NCI-H1105 treated with DMSO at 0.1 percent for 48 hours (cell line): ENCODE measurements at regions not wholly inside any gene's neighbourhood (a gene's known extent, or its start where the extent isn't known, plus 50 kb on each side); places are given as distances from the start of the nearest gene placed in this dataset.

ENCODE experiments used
- DNase-seq: peaks from one replicate; lab custom pipeline; 2025; lab: John Stamatoyannopoulos, UW

DNA sequence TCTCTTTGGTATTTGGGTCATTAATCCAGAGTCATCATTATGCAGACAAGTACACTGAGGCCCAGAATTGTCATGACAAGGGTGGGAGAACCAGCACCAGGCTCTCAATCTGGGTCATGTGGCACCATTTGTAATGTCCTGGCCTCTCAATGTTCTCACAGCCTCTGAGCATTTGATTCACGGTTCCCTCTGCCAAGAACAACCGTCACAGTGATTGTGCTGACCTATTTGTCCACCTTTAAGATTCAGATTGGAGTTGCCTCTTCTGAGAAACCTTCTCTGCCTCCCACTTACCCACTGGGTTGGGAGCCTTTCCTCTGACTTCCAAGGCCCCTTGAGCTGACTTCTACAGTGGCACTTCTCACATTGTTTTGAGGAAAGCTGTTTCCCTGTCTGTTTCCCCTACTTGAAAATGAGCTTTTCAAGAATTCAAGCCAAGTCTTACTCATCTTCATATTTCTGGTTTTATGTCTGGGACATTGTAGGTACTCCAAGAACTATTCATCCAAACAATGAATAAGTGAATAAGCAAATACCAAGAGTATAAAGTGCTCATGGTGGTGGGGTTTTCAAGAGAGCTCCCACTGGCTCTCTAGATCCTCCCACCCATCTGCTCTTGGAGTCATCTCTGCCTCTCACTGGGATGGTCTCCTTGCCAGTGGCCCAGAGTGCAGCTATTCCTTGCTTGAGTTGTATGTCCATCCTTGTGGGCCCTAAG, 126.4 kb upstream of the E2F8 start:
- DNase-seq, result no peak

DNA sequence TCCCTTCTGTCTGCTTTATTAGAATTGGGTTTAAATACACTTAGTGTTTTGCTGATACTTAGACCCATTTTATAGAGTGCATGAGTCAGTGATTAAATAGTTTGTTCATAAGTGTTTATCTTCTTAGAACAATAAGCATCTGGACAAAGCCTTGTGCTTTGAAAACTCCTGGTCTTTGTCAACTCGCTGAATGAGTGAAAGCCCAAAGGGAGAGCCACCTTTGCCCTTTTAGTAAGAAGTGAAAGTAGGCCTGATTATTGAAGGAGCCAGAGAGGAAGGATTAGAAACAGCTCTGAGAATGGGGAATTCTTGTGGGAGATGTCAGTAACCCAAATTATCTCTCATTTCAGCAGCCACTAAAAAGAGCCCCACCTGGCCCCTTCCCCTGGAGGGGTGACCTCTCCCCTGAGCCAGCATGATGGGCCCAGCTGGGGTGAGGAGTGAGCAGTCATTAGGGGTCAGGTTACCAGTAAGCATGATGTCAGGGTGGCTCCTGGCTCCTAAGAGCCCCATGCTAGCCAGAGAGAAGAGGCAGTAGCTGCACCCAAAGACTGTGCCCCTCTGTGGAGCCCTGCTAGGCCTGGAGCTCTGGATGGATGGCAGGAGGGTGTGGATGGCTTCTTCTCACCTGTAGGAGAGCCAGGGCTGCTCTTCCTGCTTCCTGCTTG, 125.1 kb upstream of the E2F8 start:
- no peak for DNase-seq

DNA sequence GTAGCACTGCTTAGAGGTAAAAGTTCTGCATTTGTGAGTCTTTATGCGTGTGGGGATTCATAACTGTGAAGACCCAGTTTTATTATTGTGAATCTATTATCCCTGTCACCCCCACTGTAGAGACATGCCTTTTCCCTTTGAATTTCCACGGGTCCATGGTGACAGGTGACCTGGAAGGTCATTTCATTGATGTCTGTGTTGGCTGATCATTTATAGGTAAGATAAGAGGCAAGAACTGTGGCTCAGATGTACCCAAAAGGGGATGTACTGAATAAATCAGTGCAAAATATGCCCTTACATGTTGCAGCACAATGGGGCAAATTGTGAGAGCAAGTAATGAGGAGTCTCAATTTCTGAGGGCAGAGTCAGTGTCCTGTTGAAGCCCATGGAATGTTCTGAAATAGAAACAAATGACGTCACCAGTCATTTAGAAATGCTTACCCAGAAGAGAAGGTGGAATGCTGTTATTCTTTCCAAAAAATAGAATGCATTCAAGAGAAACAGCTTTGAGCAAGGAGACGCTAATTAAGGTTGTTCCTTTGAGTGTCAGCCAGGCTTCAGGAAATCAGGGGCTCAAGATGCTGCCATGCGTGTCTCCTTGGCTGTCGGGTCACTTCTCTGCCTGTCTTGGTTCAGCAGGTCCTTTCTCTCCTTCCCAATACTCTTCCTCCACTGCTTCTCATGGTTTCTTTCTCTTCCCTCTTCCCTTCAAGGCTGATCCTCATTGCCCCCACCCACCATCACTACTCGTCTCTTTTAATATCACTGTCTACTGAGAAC, 118.7 kb upstream of the E2F8 start:
- DNase-seq, result no peak

DNA sequence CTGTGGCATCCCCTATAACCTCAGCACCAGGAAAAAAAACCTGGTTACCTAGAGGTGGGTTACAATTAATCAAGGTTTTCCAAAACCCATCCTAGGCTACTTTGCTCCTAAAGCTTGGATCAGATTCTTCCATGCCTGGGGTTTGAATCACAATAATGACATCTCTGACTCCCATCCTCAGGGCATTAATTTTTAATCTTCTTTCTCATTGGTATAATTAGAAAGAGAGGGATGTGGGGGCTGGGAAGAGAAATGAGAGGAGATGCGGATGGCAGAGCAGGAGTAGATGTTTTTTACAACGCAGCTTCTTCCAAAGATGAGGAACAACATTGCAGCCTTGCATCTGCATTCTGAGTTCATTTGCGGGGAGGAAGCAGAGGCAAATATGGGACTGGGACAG, 117.2 kb upstream of the E2F8 start:
- DNase-seq, result no peak

DNA sequence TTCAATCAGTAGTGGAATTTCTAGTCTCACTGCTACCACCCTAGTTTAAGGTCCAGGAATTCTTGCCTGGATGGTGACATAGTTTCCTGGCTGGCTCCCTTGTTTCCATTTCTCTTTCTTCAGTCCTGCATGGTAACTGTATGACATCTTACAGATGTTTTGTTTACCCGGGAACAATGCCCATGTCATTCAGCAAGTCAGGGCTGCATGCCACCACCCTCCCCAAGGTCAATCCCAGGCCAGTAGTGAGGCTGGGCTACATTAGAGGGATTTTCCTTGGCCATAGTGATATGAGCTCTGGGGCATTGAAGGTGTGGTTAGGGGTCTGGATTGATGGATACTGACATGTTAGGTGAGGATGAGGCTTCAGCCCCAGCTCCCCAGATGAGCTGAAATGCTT, 114.9 kb upstream of the E2F8 start:
- DNase-seq, result no peak

DNA sequence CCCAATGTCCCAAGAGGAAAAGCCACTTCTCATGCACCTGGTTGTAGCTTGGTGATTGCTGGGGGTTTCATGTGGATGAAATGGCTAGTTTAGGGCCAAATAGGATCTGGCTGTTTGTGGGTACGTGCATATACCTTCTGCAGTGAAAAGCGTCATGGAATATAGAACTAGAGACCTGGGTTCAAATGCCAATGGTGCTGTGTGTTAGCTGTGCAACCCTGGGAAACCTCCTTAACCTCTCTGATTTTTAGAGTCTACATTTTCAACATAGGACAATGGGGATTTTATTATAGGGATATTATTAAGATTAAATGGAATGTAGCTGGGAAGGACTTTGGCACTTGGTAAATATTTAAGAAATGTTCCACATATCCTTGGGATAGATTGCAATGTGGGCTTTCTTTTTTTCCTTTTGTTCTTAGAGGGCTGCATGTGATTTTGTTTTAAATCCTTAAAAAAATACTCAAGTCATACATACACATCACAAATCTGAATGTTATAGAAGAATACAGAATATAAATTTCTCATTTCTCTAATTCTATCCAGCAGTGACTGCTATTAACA, 112.6 kb upstream of the E2F8 start:
- no peak for DNase-seq

DNA sequence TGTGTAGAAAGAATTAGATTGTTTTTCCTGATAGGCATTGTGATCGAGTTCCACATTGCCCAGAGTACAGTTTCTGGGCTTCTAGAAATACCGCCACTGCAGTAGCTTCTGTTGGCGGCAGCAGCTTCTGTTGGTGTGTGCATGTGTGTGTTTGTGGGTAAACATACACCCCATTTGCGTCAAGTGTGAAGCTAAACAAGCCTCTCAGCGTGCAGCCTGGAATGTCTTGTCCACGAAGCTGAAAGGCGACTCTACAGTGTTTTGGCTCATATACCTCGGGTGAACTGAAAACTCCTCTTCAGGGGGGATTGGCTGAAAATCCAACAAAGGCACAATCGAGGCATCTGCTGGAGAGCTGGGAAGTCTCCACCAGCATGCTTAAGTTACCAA, 112.0 kb upstream of the E2F8 start:
- DNase-seq, result no peak

DNA sequence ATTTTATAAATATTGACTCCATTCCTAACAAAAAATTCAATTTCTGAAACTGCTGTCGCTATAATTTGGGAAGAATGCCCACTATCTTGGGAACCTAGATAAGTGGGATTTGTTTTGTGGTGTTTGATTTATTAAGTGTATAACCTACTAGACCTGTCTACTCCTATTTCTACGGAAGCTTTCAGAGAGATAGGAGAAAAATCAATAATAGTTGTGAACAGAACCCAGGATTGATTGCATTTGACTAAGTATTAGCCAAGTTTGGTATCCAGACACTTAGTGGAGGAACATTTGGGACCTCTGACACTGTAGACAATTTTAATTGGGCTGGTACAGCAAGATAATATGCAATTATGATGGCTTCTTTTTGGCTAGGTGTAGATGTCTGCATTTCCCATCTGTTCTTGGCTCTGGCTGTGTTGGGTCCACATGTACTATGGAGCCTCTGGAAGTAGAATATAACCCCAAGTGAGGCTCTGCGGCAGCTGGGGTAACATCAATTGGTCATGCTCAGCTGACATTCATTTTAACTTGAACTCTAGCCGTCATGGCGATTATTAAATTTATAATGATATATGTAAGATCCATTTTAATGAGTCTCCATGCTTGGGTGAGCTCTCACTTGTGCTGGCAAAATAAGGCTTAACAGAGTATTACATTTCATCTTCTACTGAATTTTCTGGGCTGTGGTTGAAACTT, 111.5 kb upstream of the E2F8 start:
- DNase-seq, result no peak

DNA sequence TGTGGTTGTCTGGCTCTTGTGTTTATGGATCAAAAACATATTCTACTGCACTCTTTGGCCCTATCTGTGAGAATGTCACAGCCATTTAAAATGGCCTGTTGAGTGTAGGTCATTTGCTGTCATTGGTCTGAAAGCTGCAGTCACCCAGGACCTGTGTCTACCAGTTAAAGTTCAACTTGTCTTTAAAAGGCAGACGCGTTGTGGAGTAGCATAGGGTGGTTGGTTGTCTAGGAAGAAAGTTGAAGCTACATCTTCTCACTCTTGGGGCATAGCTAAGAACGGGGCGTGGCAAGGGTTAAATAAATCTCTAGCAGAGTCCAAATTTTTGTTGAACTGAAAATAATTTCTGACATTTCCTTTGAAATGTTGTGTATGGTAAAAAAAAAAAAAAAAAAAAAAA, 110.7 kb upstream of the E2F8 start:
- no peak for DNase-seq

DNA sequence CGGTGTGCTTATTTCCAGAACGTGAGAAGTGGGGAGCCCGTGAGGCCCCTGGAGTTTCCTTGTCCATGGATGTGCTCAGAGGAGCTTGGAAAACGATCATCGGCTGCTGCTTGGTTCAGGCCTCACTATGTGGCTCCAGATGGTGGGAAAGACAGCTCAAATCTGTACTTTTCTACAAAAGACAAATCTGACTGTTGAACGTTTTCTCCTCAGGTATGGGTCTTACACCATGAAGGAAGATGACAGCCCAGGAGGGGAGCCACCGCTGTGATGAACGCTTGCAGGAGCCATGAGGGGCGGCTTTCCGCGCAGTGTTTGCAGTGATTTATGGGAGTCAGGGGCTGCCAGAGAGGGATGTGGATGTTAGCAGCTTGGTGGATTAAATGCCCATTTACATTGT, 109.4 kb upstream of the E2F8 start:
- no peak for DNase-seq

DNA sequence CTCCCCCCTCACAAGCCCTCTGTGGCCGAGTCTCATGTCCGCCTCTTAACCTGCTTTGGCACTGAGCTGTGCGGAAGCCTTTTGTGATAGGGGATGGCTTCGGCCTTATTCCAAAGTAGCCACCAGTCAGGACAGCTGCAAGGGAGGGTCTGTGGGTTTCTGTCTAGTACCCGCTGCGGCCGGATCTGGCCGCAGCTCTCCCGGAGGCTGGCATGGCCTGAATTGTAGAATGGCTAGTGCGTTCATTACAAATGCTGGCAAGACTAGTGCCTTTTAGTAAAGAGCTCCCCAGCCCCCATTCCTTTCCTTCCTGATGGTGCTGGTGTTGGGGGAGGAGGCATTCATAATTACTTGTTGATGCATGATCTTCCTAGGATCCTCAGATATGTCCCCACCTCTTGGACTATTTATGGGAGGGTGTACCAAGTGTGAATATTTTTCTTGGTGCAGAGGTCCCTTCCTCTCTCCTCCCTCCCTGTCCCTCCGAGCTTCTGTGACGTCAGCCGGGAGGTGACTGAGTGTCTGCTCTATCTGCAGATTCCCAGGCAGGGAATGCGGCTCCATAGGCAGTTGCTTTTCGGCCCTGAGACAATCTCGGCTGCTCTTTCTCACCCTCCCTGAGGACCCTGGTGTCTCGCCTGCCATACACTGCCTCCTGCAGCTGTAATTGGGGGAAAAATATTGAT, 108.7 kb upstream of the E2F8 start:
- no peak for DNase-seq

DNA sequence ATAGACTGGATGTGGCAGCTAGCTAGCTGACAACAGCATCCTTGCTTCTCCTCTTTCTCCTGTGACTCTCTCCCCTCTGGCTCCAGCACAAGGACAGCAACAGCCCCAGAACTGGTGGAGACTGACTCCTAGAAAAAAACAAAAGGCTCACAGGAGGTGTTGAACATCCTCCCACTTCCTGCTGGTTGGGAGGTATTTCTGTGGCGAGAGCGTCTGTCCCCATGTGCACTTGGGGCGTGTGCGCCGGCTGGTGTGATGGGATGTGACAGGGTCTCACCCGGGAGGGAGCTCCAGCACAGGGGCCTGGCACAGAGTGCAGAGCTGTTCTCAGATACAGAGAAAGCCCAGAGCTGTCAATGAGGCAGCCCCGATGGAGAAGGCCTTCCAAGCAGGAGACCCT, 107.2 kb upstream of the E2F8 start:
- DNase-seq, result no peak

DNA sequence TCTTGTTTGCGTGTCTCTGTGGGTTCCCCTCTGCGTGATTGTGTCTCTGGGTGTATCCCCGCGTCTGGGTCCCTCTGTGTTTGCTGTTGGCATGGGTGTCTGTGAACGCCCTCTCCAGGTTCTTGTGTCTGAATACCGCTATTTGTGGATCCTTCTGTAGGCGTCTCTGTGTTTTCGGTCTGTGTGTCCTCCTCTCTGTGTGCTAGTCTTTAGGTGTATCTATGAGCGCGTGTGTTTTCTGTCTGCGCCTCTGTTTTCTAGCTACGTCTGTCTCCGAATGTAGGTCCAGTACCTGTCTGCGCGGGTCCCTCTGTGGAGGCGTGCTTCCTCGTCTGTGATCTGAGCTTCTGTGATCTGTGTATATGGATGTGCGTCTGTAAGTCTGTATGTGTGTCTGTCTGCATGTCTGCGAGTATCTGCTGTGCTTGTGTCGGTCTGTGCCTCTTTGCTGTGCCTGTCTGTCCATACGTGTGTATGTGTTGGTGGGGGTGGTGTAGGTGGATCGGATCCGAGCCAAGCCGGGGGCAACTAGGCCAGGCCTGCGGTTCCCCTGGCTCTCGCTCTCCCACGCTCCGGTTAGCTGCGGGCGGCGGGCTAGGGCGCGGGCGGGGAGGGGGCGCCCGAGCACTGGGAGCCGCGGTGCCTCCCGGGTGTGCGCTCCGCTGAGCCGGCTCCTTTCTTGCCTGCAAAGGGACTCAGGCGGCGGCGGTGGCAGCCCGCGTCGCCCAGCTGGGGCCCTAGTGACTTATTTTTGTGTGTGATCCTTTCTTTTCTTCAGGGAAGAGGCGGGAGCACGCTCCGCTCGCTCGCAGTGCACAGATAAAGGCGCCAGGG, 105.3 kb upstream of the E2F8 start:
- peak; percentile 74 for DNase-seq

DNA sequence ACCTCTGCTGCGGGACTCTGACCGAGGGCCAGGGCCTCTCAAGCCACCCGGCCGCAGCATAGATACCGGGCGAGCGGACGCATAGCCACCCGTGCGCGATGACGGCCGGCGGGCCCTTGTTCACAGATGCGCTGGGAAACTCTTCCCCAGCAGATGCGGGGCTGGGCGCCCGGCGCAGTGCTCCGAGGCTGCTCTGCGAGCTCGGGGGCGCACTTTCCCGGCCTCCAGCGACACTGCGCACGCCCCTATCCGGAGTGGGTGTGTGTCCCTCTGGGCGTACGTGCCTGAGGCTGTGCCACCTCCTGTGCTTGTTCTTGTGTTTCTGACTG, 104.7 kb upstream of the E2F8 start:
- DNase-seq, result peak; percentile 62

DNA sequence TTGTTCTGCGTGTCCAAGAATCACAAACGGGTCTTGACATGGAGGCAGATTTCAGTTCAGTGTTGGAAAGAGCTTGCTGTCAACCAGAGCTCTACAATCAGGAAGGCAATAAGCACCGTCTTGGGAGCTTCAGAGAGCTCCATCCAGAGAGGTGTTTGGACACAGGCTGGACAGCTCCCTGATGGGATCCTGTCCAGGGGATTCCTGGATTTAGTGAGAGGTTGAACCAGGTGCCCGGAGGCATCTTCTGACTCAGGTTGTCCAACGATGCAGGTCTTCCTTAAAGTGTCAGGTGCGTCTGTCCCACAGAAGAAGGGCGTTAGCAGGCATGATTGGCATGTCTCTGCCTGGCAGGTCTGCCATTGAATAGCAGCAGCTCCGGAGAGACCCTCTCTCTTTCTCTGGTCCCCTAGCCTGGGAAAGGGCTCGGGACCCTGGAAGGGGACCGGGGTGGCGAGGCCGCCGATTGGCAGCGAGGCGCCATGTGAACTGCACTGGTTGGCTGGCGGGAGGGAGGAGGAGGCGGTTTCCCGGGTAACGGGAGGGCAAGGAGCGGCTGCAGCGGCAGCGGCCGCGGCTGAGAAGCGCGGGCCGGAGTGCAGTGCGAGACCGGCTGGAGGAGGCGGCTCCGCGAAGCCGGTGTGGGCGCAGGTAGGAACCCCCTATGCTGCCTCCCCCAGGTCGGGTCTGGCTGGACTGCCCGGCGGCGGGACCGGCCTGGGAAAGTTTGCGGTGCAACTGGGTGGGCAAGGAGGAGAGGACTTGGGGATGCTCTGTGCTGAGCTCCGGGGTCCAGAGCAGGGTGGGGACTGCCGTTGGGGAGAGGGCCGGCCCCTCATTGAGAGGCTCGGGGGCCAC, 104.1 kb upstream of the E2F8 start:
- DNase-seq, result peak; percentile 83

DNA sequence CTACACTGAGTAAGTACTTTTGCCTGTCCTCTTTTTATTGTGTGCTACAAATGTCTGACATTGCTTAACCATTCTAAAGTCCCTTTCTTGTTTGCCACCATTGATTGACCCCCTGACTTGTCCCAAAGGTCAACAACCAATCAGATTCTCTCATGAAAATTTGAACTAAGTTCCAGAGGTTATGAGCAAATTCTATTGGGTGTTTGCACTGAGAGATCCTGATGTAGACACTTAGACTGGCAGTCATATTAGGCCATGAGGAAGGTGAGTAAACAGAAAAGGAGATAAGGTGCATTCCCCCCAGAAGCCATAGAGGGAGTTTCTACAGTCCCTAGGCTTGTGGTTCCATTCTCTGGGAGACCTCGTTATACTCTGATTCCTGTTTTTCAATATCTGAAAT, 101.3 kb upstream of the E2F8 start:
- no peak for DNase-seq

DNA sequence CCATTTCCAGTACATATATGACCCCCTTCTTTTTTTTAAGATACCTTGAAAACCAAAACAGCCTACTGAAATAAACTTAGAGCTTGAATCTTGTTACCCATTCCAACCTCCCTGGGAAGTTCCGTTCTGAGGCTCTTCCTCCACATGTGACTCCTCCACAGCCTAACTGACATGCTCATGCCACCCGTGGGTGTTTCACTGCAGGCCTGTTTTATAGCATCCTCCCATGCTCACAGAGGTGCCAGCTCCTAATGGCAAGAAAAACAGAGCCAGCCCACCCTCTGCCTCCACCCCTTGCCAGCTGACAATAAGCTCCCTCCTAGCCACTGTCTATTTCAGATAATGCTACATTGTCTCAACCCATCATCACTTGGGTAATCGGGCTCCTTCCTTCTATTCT, 97.6 kb upstream of the E2F8 start:
- DNase-seq, result no peak

DNA sequence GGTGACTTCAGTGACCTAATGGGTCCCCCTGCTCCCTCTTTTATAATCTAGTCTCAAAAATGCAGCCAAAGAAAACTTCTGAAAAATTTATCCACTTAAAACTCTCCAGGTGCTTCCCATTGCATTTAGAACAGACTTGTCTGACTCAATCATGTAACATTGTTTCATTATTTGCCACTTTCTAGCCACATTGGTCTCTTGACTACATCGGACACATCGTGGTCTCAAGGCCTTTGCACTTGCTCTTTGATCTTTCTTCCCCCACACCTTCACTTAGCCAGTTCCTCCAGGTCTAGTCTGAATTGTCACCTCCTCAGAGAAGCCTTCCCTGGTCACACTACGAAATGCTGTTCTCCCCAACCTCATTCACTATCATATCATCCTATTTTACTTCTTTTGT, 97.0 kb upstream of the E2F8 start:
- DNase-seq, result no peak

DNA sequence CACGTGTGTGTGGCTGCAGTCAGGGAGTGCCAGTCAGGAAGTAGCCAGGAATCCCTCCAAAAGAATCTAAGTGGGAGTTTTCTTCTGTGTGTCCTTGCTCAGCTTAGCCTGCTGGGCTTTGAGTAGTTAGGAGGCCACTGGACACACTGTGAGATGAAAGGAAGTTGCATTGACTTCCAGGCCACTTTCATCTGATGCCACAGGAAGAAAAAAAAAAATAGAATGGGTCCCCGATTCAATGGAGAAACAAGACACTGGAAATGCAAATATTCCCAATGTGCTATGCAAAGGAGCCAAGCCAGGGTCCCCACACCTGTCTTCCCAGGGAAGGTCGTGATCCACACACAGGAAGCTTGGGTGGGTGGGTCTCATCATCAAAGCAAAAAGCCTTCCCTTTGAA, 95.6 kb upstream of the E2F8 start:
- DNase-seq, result no peak

DNA sequence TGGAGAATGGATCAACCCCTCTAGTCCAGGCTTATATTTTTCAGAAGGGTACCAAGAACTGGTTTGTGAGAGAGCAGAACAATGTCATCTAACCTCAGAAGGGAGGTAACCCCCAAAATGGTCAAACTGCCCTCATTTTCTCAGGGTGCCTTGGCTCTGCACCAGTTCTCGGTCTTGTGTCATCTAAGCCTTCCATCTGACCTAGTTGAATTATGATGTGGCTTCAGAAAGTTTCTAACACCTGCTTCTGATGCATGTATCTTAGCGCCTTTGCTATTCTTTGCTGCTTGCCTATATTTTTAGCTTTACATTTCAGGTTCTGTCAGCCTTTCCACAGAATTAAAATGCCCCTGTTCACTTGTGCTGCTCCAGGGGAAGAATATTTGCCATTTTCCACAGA, 91.7 kb upstream of the E2F8 start:
- DNase-seq, result no peak
